HEK293 (cell line): ENCODE measurements at regions not wholly inside any gene's neighbourhood (a gene's known extent, or its start where the extent isn't known, plus 50 kb on each side); places are given as distances from the start of the nearest gene placed in this dataset.

Experiments used
- CTCF ChIA-PET: fragments of 350-600 bp; formaldehyde crosslinking; extraction: SDS; loops from one replicate; lab custom pipeline; 2021; ENCODE audit warnings: antibody characterized with exemption; lab: Yijun Ruan, JAX
- POLR2A ChIA-PET: fragments of 300-600 bp; formaldehyde crosslinking; extraction: SDS; loops from one replicate; lab custom pipeline; 2020; ENCODE audit warnings: antibody characterized with exemption, inconsistent platforms; lab: Yijun Ruan, JAX
- H3K27ac ChIP-seq: fragments of 200-500 bp; sonication (Bioruptor generic); 2 replicates; pipeline ENCODE4 v1.5.1; 2014; ENCODE audit warnings: low read depth, low read length, control low read depth, inconsistent platforms; ENCODE audit errors: extremely low read depth
- H3K36me3 ChIP-seq, 2 experiments: fragments of 200-500 bp in 1 of 2; sonication (Bioruptor generic) in 1 of 2; 1 replicate in 1 of 2; 2 replicates in 1 of 2; pipeline ENCODE4 v1.5.1; 2014 to 2017; ENCODE audit warnings: inconsistent platforms in 2 of 2, low read length in 2 of 2; ENCODE audit not compliant: control insufficient read depth in 2 of 2, insufficient read depth in 1 of 2
- H3K4me1 ChIP-seq: fragments of 200-500 bp; sonication (Bioruptor generic); 2 replicates; pipeline ENCODE4 v1.5.1; 2014; ENCODE audit warnings: mild to moderate bottlenecking, low read length, inconsistent platforms; ENCODE audit not compliant: control insufficient read depth, insufficient read depth
- H3K4me3 ChIP-seq: 2 replicates; pipeline ENCODE4 v1.5.1; 2011; ENCODE audit warnings: low read depth, mild to moderate bottlenecking, control low read depth, low read length, moderate library complexity
- H3K9me3 ChIP-seq: fragments of 200-500 bp; sonication (Bioruptor generic); 2 replicates; pipeline ENCODE4 v1.5.1; 2014; ENCODE audit warnings: low read depth, low read length, inconsistent platforms; ENCODE audit not compliant: control insufficient read depth, insufficient read depth
- AEBP2 ChIP-seq: fragments of 450-650 bp; formaldehyde crosslinking; IDR thresholded peaks from 2 replicates; pipeline ENCODE4 v1.5.1; 2016; ENCODE audit warnings: missing biosample characterization, missing genetic modification characterization, borderline replicate concordance
- GLIS2 ChIP-seq: fragments of 450-650 bp; formaldehyde crosslinking; IDR thresholded peaks from 2 replicates; pipeline ENCODE4 v1.5.1; 2016; ENCODE audit warnings: missing biosample characterization, missing genetic modification characterization
- HIC1 ChIP-seq: fragments of 450-650 bp; formaldehyde crosslinking; IDR thresholded peaks from 2 replicates; pipeline ENCODE4 v1.5.1; 2016; ENCODE audit warnings: missing biosample characterization, missing genetic modification characterization
- HOXD13 ChIP-seq: sonication (generic); formaldehyde crosslinking; IDR thresholded peaks from 2 replicates; pipeline ENCODE4 v1.8.0; 2022; ENCODE audit warnings: missing genetic modification reagents, borderline replicate concordance
- SETDB1 ChIP-seq: IDR thresholded peaks from one replicate; pipeline ENCODE4 v1.6.1; 2017; ENCODE audit warnings: mild to moderate bottlenecking, low read length, moderate library complexity, mixed read lengths; ENCODE audit not compliant: insufficient read length
- ZBTB44 ChIP-seq: fragments of 450-650 bp; IDR thresholded peaks from 2 replicates; pipeline ENCODE4 v1.5.1; 2018; ENCODE audit warnings: missing biosample characterization, mild to moderate bottlenecking, missing genetic modification characterization
- ZEB2 ChIP-seq: fragments of 450-650 bp; formaldehyde crosslinking; IDR thresholded peaks from 2 replicates; pipeline ENCODE4 v1.5.1; 2016; ENCODE audit warnings: missing biosample characterization, missing genetic modification characterization
- ZNF146 ChIP-seq: fragments of 450-650 bp; formaldehyde crosslinking; IDR thresholded peaks from 2 replicates; pipeline ENCODE4 v1.5.1; 2016; ENCODE audit warnings: missing biosample characterization, missing genetic modification characterization
- ZNF148 ChIP-seq: fragments of 450-650 bp; formaldehyde crosslinking; IDR thresholded peaks from 2 replicates; pipeline ENCODE4 v1.5.0; 2017; ENCODE audit warnings: missing biosample characterization, missing genetic modification characterization, borderline replicate concordance
- ZNF473 ChIP-seq: fragments of 450-650 bp; formaldehyde crosslinking; IDR thresholded peaks from 2 replicates; pipeline ENCODE4 v1.5.1; 2017; ENCODE audit warnings: missing biosample characterization, missing genetic modification characterization
- ZNF530 ChIP-seq: fragments of 450-650 bp; formaldehyde crosslinking; IDR thresholded peaks from 2 replicates; pipeline ENCODE4 v1.5.1; 2016; ENCODE audit warnings: low read depth, missing biosample characterization, missing genetic modification characterization
- ZNF560 ChIP-seq: fragments of 450-650 bp; formaldehyde crosslinking; IDR thresholded peaks from 2 replicates; pipeline ENCODE4 v1.5.1; 2017; ENCODE audit warnings: missing biosample characterization, missing genetic modification characterization, borderline replicate concordance
- ZNF610 ChIP-seq: fragments of 450-650 bp; formaldehyde crosslinking; IDR thresholded peaks from 2 replicates; pipeline ENCODE4 v1.5.1; 2016; ENCODE audit warnings: missing biosample characterization, missing genetic modification characterization, borderline replicate concordance
- ZNF639 ChIP-seq: fragments of 450-650 bp; formaldehyde crosslinking; IDR thresholded peaks from 2 replicates; pipeline ENCODE4 v1.5.1; 2016; ENCODE audit warnings: missing biosample characterization, missing genetic modification characterization

GRCh38 chr7:46099076-46099475 is 178.0 kb upstream of the IGFBP3 start (continued):
- TF ChIP-seq ZNF610 (tag by site-specific recombination) (no peak), AEBP2 (tag by site-specific recombination) (no peak), GLIS2 (tag by site-specific recombination) (no peak)

- Histone ChIP-seq H3K4me1 (no peaks in the 10 kb centered on the region), H3K9me3 (no peaks in the 10 kb centered on the region), H3K36me3 (no peaks in the 10 kb centered on the region), H3K27ac (no peak overlapping the region), H3K4me3 (no peak overlapping the region)
- no peak for TF ChIP-seq ZNF560 (tag by site-specific recombination)
- TF ChIP-seq ZNF639 (tag by site-specific recombination): no peak
- TF ChIP-seq HOXD13 (CRISPR knock-in tag): no peak
- TF ChIP-seq ZNF148 (tag by site-specific recombination): no peak
- TF ChIP-seq AEBP2 (tag by site-specific recombination): no peak
- no peak for TF ChIP-seq ZEB2 (tag by site-specific recombination)
- no peak for TF ChIP-seq HIC1 (tag by site-specific recombination)
- no peak for TF ChIP-seq ZBTB44
- no peak for TF ChIP-seq ZNF530 (tag by site-specific recombination)
- TF ChIP-seq SETDB1: no peak
- no peak for TF ChIP-seq ZNF146
- no peak for TF ChIP-seq ZNF473 (tag by site-specific recombination)
- ChIA-PET POLR2A (no interaction called here), CTCF (no interaction called here)
Observed at GRCh38 chr7:46091071-46091470, 170.0 kb upstream of the IGFBP3 start.
